OCI-LY1 (cell line): ENCODE measurements at regions not wholly inside any gene's neighbourhood (a gene's known extent, or its start where the extent isn't known, plus 50 kb on each side); places are given as distances from the start of the nearest gene placed in this dataset.

ENCODE experiments used
- H2AFZ ChIP-seq: fragments of 200-600 bp; sonication (generic), shearing (Covaris generic); 2 replicates; pipeline ENCODE4 v1.6.0; 2014; ENCODE audit warnings: antibody characterized with exemption, mild to moderate bottlenecking, low read length
- H3F3A ChIP-seq: fragments of 200-600 bp; sonication (generic), shearing (Covaris generic); 2 replicates; pipeline ENCODE4 v1.6.0; 2014; ENCODE audit warnings: mild to moderate bottlenecking, antibody characterized with exemption, low read length, moderate library complexity; ENCODE audit not compliant: insufficient read depth
- H3K27ac ChIP-seq: fragments of 200-600 bp; sonication (generic); 2 replicates; pipeline ENCODE4 v1.5.1; 2014; ENCODE audit warnings: low read length, mixed run types, mild to moderate bottlenecking, low read depth; ENCODE audit not compliant: poor library complexity, severe bottlenecking
- H3K27me3 ChIP-seq: fragments of 200-600 bp; sonication (generic); 2 replicates; pipeline ENCODE4 v1.6.0; 2014; ENCODE audit warnings: antibody characterized with exemption, mild to moderate bottlenecking, low read length, moderate library complexity; ENCODE audit not compliant: insufficient read depth
- H3K36me3 ChIP-seq: fragments of 200-600 bp; sonication (generic); 2 replicates; pipeline ENCODE4 v1.6.1; 2014; ENCODE audit warnings: mild to moderate bottlenecking, antibody characterized with exemption, low read length, moderate library complexity, mixed read lengths; ENCODE audit not compliant: insufficient read depth
- H3K4me1 ChIP-seq: fragments of 200-600 bp; sonication (generic); 2 replicates; pipeline ENCODE4 v1.5.1; 2014; ENCODE audit warnings: mild to moderate bottlenecking, low read length, moderate library complexity; ENCODE audit not compliant: insufficient read depth, severe bottlenecking
- H3K4me2 ChIP-seq: fragments of 200-600 bp; sonication (generic), shearing (Covaris generic); 2 replicates; pipeline ENCODE4 v1.6.1; 2014; ENCODE audit warnings: low read length
- H3K4me3 ChIP-seq: fragments of 200-600 bp; sonication (generic); 2 replicates; pipeline ENCODE4 v1.5.1; 2014; ENCODE audit warnings: low read length, low read depth, mild to moderate bottlenecking, mixed read lengths; ENCODE audit not compliant: poor library complexity, severe bottlenecking
- H3K79me2 ChIP-seq: fragments of 200-600 bp; shearing (Covaris generic); 2 replicates; pipeline ENCODE4 v1.6.1; 2016; ENCODE audit warnings: mixed run types, low read length, mixed read lengths; ENCODE audit not compliant: insufficient read depth
- H3K9ac ChIP-seq: fragments of 200-600 bp; sonication (generic), shearing (Covaris generic); 2 replicates; pipeline ENCODE4 v1.6.1; 2014; ENCODE audit warnings: mild to moderate bottlenecking, low read length, mixed read lengths
- H3K9me2 ChIP-seq: fragments of 200-600 bp; sonication (generic), shearing (Covaris generic); 2 replicates; pipeline ENCODE4 v1.6.1; 2014; ENCODE audit warnings: low read depth, mild to moderate bottlenecking, low read length, mixed read lengths
- H3K9me3 ChIP-seq: fragments of 200-600 bp; shearing (Covaris generic); 2 replicates; pipeline ENCODE4 v1.6.1; 2014; ENCODE audit warnings: low read length, mixed read lengths
- H4K20me1 ChIP-seq: fragments of 200-600 bp; sonication (generic), shearing (Covaris generic); 2 replicates; pipeline ENCODE4 v1.6.0; 2016; ENCODE audit warnings: mild to moderate bottlenecking, low read length; ENCODE audit not compliant: insufficient read depth
- EZH2 ChIP-seq: fragments of 200-600 bp; sonication (generic), shearing (Covaris generic); IDR thresholded peaks from 2 replicates; pipeline ENCODE4 v1.8.0; 2017; ENCODE audit warnings: borderline replicate concordance, mixed run types, mild to moderate bottlenecking, antibody characterized with exemption, low read length, moderate library complexity, mixed read lengths
- TF ChIP-seq, protein P1 (sequence below): fragments of 200-600 bp; sonication (generic), shearing (Covaris generic); IDR thresholded peaks from 2 replicates; pipeline ENCODE4 v1.5.1; 2017; ENCODE audit warnings: mild to moderate bottlenecking, antibody characterized with exemption, low read length, moderate library complexity, mixed read lengths

DNA sequence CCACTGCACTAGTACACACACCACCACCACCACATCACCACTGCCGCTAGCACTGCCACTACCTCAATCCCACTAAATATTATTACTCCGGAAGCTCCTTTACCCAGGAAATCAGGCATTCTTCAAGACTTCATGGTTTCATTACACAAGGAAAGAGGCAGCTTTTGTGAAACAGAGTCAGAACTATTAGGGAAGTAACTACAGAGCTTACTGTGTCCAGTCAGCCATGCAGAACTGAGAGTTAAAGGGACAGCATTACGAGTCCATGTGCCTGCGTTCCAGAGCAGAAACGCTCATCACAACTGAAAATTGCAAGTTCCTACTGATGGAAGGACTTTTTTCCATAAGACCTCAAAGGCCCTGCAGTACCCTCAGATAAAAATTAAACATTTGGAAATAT is 103.2 kb upstream of the FRG1 start:
- Histone ChIP-seq H3K36me3 (no peaks in the 10 kb centered on the region), H3K4me1 (no peaks in the 10 kb centered on the region), H3K9ac (no peak overlapping the region), H3K4me3 (no peak overlapping the region), H3K79me2 (no peaks in the 10 kb centered on the region), H3K9me3 (no peaks in the 10 kb centered on the region), H3K9me2 (no peaks in the 10 kb centered on the region), H3K27me3 (no peaks in the 10 kb centered on the region), H3F3A (no peaks in the 10 kb centered on the region), H3K27ac (no peak overlapping the region), H3K4me2 (no peak overlapping the region), H2AFZ (no peak overlapping the region), H4K20me1 (no peaks in the 10 kb centered on the region)
- no peak for TF ChIP-seq EZH2
- TF ChIP-seq, protein P1, sequence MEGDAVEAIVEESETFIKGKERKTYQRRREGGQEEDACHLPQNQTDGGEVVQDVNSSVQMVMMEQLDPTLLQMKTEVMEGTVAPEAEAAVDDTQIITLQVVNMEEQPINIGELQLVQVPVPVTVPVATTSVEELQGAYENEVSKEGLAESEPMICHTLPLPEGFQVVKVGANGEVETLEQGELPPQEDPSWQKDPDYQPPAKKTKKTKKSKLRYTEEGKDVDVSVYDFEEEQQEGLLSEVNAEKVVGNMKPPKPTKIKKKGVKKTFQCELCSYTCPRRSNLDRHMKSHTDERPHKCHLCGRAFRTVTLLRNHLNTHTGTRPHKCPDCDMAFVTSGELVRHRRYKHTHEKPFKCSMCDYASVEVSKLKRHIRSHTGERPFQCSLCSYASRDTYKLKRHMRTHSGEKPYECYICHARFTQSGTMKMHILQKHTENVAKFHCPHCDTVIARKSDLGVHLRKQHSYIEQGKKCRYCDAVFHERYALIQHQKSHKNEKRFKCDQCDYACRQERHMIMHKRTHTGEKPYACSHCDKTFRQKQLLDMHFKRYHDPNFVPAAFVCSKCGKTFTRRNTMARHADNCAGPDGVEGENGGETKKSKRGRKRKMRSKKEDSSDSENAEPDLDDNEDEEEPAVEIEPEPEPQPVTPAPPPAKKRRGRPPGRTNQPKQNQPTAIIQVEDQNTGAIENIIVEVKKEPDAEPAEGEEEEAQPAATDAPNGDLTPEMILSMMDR: no peak

DNA sequence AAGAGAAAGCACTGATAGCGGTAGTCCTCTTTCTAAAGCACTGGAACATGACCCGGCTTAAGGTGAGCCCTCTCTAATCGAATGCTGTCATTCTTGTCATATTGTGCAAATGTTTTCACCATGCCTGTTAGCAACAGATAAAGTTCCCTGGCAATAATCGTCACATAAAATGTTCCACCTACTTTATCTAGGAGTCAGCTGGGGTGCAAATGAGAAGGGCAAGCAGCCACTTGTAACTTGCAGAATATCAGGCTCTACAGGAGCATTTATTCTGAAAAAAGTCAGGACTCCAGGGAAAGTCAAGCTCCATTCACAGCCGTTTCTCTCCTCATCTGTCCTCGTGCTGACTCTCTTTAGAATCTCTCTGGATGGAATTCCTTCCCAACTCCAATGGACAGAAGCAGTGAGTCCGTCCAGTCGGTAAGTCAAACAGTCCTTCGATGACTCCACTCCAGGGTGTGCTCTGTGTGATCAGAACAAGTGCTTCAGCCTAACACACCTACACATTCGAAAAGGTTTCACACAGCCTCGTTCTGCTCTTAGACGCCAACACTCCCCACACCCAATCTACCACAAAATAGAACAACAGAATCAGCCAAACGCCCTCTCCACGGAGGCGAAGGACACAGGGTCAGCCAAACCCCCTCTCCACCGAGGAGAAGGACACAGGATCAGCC is 101.7 kb upstream of the FRG1 start:
- no peak overlapping the region for H3K4me2 ChIP-seq
- no peaks in the 10 kb centered on the region for H3K9me3 ChIP-seq
- no peak for TF ChIP-seq EZH2
- TF ChIP-seq, protein P1: no peak
- H3K4me3 ChIP-seq: no peak overlapping the region
- no peak overlapping the region for H3K9ac ChIP-seq
- H3K4me1 ChIP-seq: no peaks in the 10 kb centered on the region
- no peak overlapping the region for H3K27ac ChIP-seq
- H3K36me3 ChIP-seq: no peaks in the 10 kb centered on the region
- H3K9me2 ChIP-seq: no peaks in the 10 kb centered on the region
- no peak overlapping the region for H2AFZ ChIP-seq
- H3F3A ChIP-seq: no peaks in the 10 kb centered on the region
- H3K79me2 ChIP-seq: no peaks in the 10 kb centered on the region
- no peaks in the 10 kb centered on the region for H4K20me1 ChIP-seq
- H3K27me3 ChIP-seq: no peaks in the 10 kb centered on the region

DNA sequence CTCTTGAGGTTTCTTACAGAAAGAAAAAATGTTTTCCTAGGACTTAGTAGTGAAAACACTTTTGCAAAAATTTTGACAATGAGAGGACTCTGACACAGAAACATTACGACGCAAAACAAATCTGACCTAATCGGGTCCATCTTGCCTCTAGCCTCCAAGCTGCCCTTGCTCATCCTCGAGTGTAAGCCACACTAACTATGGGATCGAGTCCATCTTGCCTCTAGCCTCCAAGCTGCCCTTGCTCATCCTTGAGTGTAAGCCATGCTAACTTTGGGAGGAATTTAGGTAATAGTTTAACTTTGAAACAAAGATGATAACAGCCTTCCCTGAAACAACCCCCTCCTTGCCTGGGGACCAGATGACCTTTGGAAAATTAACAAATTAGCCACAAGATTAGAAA is 100.3 kb upstream of the FRG1 start:
- no peaks in the 10 kb centered on the region for H3K4me1 ChIP-seq
- no peaks in the 10 kb centered on the region for H3K36me3 ChIP-seq
- H3K27me3 ChIP-seq: no peaks in the 10 kb centered on the region
- H3F3A ChIP-seq: no peaks in the 10 kb centered on the region
- H3K4me3 ChIP-seq: no peak overlapping the region
- no peak overlapping the region for H3K9ac ChIP-seq
- no peak for TF ChIP-seq EZH2
- TF ChIP-seq, protein P1: no peak
- no peak overlapping the region for H3K4me2 ChIP-seq
- no peaks in the 10 kb centered on the region for H3K9me2 ChIP-seq
- no peaks in the 10 kb centered on the region for H3K79me2 ChIP-seq
- no peak overlapping the region for H3K27ac ChIP-seq
- no peaks in the 10 kb centered on the region for H4K20me1 ChIP-seq
- H2AFZ ChIP-seq: no peak overlapping the region
- H3K9me3 ChIP-seq: no peaks in the 10 kb centered on the region
